ENCODE measurements at regions not wholly inside any gene's neighbourhood (a gene's known extent, or its start where the extent isn't known, plus 50 kb on each side); places are given as distances from the start of the nearest gene placed in this dataset.

GRCh38 chr14:86915406-86915805 is 1077.6 kb downstream of the GALC start:
- ChIA-PET POLR2A (no interaction called here), CTCF (no interaction called here)
- no peak for DNase-seq (ENCODE audit: low read depth, low spot score)
- Histone ChIP-seq H3K36me3 (ENCODE audit: control insufficient read depth, insufficient read depth, low read length) (no peaks in the 10 kb centered on the region), H3K4me3 (ENCODE audit: low read depth in 2 of 2, low read length in 2 of 2) (no peak overlapping the region), H3K27me3 (ENCODE audit: control insufficient read depth, insufficient read depth, low read length) (no peaks in the 10 kb centered on the region), H3K4me1 (ENCODE audit: control insufficient read depth, insufficient read depth, low read length) (no peaks in the 10 kb centered on the region), H3K9me3 (ENCODE audit: control insufficient read depth, insufficient read depth, low read depth, low read length) (no peaks in the 10 kb centered on the region), H3K27ac (ENCODE audit: low read length) (no peak overlapping the region)
- TF ChIP-seq TCF7L2 (IDR thresholded peaks at IDR 0.05; ENCODE audit: low read depth, low read length) (no peak), POLR2AphosphoS5 (IDR thresholded peaks at IDR 0.05; ENCODE audit: low read depth, low read length) (no peak), CTCF (IDR thresholded peaks at IDR 0.05) (no peak), REST (IDR thresholded peaks at IDR 0.05; ENCODE audit: insufficient read depth in 1 of 2, low read depth in 2 of 2, low read length in 1 of 2) (no peak), SIN3A (IDR thresholded peaks at IDR 0.05; ENCODE audit: borderline replicate concordance, insufficient read depth, low read depth, low read length) (no peak)
- no peak for ATAC-seq
- intact Hi-C loops (cut with micrococcal nuclease; ENCODE audit: unreplicated experiment) (no loop called here), in situ Hi-C loops (cut with HindIII; ENCODE audit: low pct_unique_long_range_greater_than_20kb, low sequenced_read_pairs) (no loop called here)
- BruUV-seq (replicated peaks) = no TSS peak

- no peak for ATAC-seq
- no peaks in the 10 kb centered on the region for H3K27me3 ChIP-seq (ENCODE audit: control insufficient read depth, insufficient read depth, low read length)
- H3K9me3 ChIP-seq (ENCODE audit: control insufficient read depth, insufficient read depth, low read depth, low read length) = no peaks in the 10 kb centered on the region
- no peaks in the 10 kb centered on the region for H3K36me3 ChIP-seq (ENCODE audit: control insufficient read depth, insufficient read depth, low read length)
- H3K27ac ChIP-seq (ENCODE audit: low read length) = no peak overlapping the region
- no peak for TF ChIP-seq CTCF (IDR thresholded peaks at IDR 0.05)
- TF ChIP-seq REST (IDR thresholded peaks at IDR 0.05; ENCODE audit: insufficient read depth in 1 of 2, low read depth in 2 of 2, low read length in 1 of 2) = no peak
- TF ChIP-seq POLR2AphosphoS5 (IDR thresholded peaks at IDR 0.05; ENCODE audit: low read depth, low read length) = no peak
- TF ChIP-seq SIN3A (IDR thresholded peaks at IDR 0.05; ENCODE audit: borderline replicate concordance, insufficient read depth, low read depth, low read length) = no peak
- no peak for TF ChIP-seq TCF7L2 (IDR thresholded peaks at IDR 0.05; ENCODE audit: low read depth, low read length)
- no peak overlapping the region for H3K4me3 ChIP-seq (ENCODE audit: low read depth in 2 of 2, low read length in 2 of 2)
- ChIA-PET POLR2A (no interaction called here), CTCF (no interaction called here)
- intact Hi-C loops (cut with micrococcal nuclease; ENCODE audit: unreplicated experiment) (no loop called here), in situ Hi-C loops (cut with HindIII; ENCODE audit: low pct_unique_long_range_greater_than_20kb, low sequenced_read_pairs) (no loop called here)
- H3K4me1 ChIP-seq (ENCODE audit: control insufficient read depth, insufficient read depth, low read length) = no peaks in the 10 kb centered on the region
- no TSS peak for BruUV-seq (replicated peaks)
- no peak for DNase-seq (ENCODE audit: low read depth, low spot score)
These were observed 1080.3 kb downstream of the GALC start for GRCh38 chr14:86912709-86913108.

Measured in Panc1 (cell line).